Upper lobe of left lung (tissue), 6 donors: ENCODE measurements at regions not wholly inside any gene's neighbourhood (a gene's known extent, or its start where the extent isn't known, plus 50 kb on each side); places are given as distances from the start of the nearest gene placed in this dataset.

Experiments
- ATAC-seq, 2 donors: fragments of 200-7000 bp; cut with Tn5 transposase; one replicate each; pipeline ENCODE4 v1.9.1; 2022; ENCODE audit warnings: mild to moderate bottlenecking in 2 of 2, moderate library complexity in 2 of 2; ENCODE audit not compliant: low FRiP score in 2 of 2
- DNase-seq, 2 donors: peaks; one replicate each; pipeline ENCODE4 v3.0.0-alpha.2; 2019 to 2020
- H3K27ac ChIP-seq, 4 donors: fragments of 200-600 bp; sonication (generic); one replicate each; pipeline ENCODE4 v1.5.1; 2016 to 2019
- H3K27me3 ChIP-seq, 4 donors: fragments of 200-600 bp; sonication (generic); one replicate each; pipeline ENCODE4 v1.5.1; 2017 to 2019
- H3K36me3 ChIP-seq, 4 donors: fragments of 200-600 bp; sonication (generic); one replicate each; pipeline ENCODE4 v1.5.1; 2016 to 2019
- H3K4me1 ChIP-seq, 4 donors: fragments of 200-600 bp; sonication (generic); one replicate each; pipeline ENCODE4 v1.5.1; 2018 to 2019
- H3K4me3 ChIP-seq, 4 donors: fragments of 200-600 bp; sonication (generic); one replicate each; pipeline ENCODE4 v1.5.1; 2017 to 2019; ENCODE audit warnings: mild to moderate bottlenecking in 2 of 4, moderate library complexity in 1 of 4
- H3K9me3 ChIP-seq, 4 donors: fragments of 200-600 bp; sonication (generic); one replicate each; pipeline ENCODE4 v1.5.1; 2018 to 2019
- EP300 ChIP-seq, 4 donors: sonication (generic); formaldehyde crosslinking; IDR thresholded peaks; one replicate each; pipeline ENCODE4 v1.5.1; 2017; ENCODE audit warnings: antibody characterized with exemption in 4 of 4, control low read depth in 2 of 4
- POLR2A ChIP-seq, 4 donors: fragments of 450-650 bp; IDR thresholded peaks; one replicate each; pipeline ENCODE4 v1.5.1; 2016 to 2017; ENCODE audit warnings: antibody characterized with exemption in 4 of 4, mild to moderate bottlenecking in 2 of 4
- POLR2AphosphoS5 ChIP-seq, 2 donors: sonication (generic); formaldehyde crosslinking; IDR thresholded peaks; one replicate each; pipeline ENCODE4 v1.5.1; 2017; ENCODE audit warnings: antibody characterized with exemption in 2 of 2
- WGBS, 2 donors: methylation state at CpG; one replicate each; pipeline ENCODE4 v1.1.5; 2017 to 2018; 5-methylcytosine and 5-hydroxymethylcytosine counted together
- TF ChIP-seq, protein P1 (sequence below), 6 experiments: fragments of 450-650 bp in 4 of 6; fragments of 200-600 bp in 2 of 6; sonication (generic) in 2 of 6; IDR thresholded peaks; one replicate each; pipeline ENCODE4 v1.5.1; 2016 to 2019; ENCODE audit warnings: antibody characterized with exemption in 6 of 6
- donor health status: DM: no; HTN: no; CAD: no; lungs with moderate emphysema.
- donor health status: DM: no; HTN: yes; CAD: no; lungs with severe emphysema.

DNA sequence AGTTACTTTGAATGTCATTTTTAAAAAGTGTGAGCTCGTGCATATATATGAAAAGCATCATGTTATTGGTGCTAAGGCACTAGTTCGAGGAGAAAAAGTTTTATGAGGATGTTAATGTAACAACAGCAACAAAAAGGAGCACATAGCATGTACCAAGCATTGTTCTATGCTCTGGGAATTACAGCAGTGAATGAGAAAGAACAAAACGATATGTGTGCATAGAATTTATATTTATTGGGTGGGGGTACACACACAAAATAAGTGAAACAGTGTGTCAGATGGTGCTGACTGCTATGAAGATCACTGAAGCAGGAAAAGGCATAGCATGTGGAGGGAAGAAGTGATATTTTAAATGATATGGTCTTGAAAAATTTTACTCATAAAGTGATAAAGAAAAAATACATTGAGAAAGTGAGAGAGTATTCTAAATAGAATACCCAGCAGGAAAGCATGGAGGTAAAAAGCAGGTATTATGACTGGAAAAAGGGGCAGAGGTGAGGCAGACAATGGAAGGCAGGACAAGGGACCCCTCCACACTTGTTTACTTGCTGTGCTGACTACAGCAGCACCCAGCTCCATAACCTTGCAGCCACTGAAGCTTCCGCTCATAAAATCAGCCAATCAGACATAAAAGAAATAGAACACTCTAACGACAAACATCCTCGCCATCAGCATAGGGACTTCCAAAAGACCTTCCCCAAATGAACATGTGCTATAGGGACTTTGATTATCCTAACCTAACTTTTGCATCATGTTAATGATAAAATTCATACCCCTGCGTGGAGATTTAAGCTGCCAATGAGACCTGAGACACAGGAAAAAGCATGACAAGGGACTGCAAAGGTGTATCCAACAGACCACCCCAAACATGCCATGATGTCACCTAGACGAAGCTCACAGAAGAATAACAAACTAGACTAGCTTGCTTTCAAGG lies 119.9 kb downstream of the HFE start:
- Histone ChIP-seq H3K27ac (peak overlapping the region; percentile 91 to 99 (median 97)), H3K27me3 (no peaks in the 10 kb centered on the region), H3K4me1 (peaks cover 5 to 21% (median 6%) of the 10 kb centered on the region in 4 donors), H3K4me3 (peak overlapping the region in 1 of 4 donors; percentile 70), H3K9me3 (no peaks in the 10 kb centered on the region), H3K36me3 (no peaks in the 10 kb centered on the region)
- TF ChIP-seq EP300 (IDR thresholded peaks at IDR 0.05) (no peak), POLR2AphosphoS5 (IDR thresholded peaks at IDR 0.05) (no peak), POLR2A (IDR thresholded peaks at IDR 0.05) (no peak)
- TF ChIP-seq, protein P1, sequence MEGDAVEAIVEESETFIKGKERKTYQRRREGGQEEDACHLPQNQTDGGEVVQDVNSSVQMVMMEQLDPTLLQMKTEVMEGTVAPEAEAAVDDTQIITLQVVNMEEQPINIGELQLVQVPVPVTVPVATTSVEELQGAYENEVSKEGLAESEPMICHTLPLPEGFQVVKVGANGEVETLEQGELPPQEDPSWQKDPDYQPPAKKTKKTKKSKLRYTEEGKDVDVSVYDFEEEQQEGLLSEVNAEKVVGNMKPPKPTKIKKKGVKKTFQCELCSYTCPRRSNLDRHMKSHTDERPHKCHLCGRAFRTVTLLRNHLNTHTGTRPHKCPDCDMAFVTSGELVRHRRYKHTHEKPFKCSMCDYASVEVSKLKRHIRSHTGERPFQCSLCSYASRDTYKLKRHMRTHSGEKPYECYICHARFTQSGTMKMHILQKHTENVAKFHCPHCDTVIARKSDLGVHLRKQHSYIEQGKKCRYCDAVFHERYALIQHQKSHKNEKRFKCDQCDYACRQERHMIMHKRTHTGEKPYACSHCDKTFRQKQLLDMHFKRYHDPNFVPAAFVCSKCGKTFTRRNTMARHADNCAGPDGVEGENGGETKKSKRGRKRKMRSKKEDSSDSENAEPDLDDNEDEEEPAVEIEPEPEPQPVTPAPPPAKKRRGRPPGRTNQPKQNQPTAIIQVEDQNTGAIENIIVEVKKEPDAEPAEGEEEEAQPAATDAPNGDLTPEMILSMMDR (IDR thresholded peaks at IDR 0.05): no peak
- DNase-seq (no peak), ATAC-seq (no peak)
- WGBS, 2 donors: 64 to 78% methylated on average over 8 of the region's 8 CpGs

DNA sequence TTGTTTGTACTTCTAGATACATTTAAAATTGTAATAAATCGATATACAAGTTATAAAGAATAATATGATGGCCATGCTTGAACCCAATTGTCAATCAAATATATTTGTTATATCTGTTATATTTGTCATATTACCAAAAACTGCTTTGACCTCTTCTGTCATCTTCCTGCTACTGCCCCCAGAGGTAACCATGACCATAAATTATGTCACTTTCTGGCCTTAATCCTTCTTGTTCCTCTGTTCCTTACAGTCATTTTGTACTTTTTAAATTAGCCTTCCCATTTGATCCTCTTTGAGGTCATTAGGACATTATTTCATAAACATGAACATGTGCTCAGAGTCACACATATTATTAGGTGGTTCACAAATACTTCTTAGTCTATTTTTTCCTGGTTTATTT lies 124.7 kb downstream of the HFE start:
- WGBS, 2 donors: 95 to 96% methylated on average over 1 of the region's 1 CpG

DNA sequence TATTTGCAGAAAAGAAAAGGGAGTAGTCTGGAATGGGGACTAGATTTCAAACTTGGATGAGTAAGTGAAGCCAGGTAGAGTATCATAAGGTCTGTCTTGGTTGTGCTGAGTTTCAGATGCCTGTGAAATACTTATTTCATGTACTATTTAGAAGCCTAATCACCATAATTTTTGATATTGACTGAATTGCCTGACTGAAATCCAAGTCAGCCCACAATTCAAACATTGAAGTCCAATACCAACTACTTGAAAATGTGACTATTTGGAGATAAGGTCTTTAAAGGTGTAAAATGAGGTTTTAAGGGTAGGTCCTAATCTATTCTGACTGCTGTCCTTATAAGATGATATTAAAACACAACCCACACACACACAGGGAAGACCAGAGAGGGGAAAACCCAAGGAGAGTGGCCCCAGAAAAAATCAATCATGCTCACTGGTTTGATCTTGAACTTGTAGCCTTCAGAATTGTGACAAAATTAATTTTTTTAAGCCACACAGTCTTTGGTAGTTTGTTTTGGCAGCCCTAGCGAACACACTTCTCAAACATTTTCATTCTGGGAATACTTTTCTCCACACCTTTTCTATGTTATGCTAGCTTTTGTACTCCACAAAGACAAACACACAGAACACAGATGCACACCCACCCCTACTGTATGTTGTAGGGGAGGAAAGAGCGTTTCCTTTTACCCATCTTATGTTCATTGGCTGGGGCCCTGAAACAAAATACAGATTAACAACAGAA lies 126.3 kb downstream of the HFE start:
- 97 to 100% methylated on average over 2 of the region's 2 CpGs for WGBS, 2 donors
- H3K36me3 ChIP-seq: no peaks in the 10 kb centered on the region
- no peak overlapping the region for H3K4me3 ChIP-seq
- H3K27me3 ChIP-seq: peaks cover 0 to 9% (median 0%) of the 10 kb centered on the region in 4 donors
- TF ChIP-seq POLR2A (IDR thresholded peaks at IDR 0.05) (no peak), EP300 (IDR thresholded peaks at IDR 0.05) (no peak), POLR2AphosphoS5 (IDR thresholded peaks at IDR 0.05) (no peak)
- TF ChIP-seq, protein P1 (IDR thresholded peaks at IDR 0.05): no peak
- DNase-seq: no peak
- ATAC-seq: no peak
- peaks cover 0 to 16% (median 5%) of the 10 kb centered on the region in 4 donors for H3K4me1 ChIP-seq
- H3K27ac ChIP-seq: no peak overlapping the region
- H3K9me3 ChIP-seq: no peaks in the 10 kb centered on the region

More for the DNA sequence above, 124.7 kb downstream of the HFE start:
- TF ChIP-seq, protein P1 (IDR thresholded peaks at IDR 0.05): no peak
- TF ChIP-seq POLR2AphosphoS5 (IDR thresholded peaks at IDR 0.05) (no peak), EP300 (IDR thresholded peaks at IDR 0.05) (no peak), POLR2A (IDR thresholded peaks at IDR 0.05) (no peak)
- Histone ChIP-seq H3K4me3 (no peak overlapping the region), H3K36me3 (no peaks in the 10 kb centered on the region), H3K4me1 (peaks cover 3 to 7% (median 5%) of the 10 kb centered on the region in 4 donors), H3K27me3 (peaks cover 0 to 7% (median 0%) of the 10 kb centered on the region in 4 donors), H3K9me3 (no peaks in the 10 kb centered on the region), H3K27ac (no peak overlapping the region)
- ATAC-seq (no peak), DNase-seq (no peak)

DNA sequence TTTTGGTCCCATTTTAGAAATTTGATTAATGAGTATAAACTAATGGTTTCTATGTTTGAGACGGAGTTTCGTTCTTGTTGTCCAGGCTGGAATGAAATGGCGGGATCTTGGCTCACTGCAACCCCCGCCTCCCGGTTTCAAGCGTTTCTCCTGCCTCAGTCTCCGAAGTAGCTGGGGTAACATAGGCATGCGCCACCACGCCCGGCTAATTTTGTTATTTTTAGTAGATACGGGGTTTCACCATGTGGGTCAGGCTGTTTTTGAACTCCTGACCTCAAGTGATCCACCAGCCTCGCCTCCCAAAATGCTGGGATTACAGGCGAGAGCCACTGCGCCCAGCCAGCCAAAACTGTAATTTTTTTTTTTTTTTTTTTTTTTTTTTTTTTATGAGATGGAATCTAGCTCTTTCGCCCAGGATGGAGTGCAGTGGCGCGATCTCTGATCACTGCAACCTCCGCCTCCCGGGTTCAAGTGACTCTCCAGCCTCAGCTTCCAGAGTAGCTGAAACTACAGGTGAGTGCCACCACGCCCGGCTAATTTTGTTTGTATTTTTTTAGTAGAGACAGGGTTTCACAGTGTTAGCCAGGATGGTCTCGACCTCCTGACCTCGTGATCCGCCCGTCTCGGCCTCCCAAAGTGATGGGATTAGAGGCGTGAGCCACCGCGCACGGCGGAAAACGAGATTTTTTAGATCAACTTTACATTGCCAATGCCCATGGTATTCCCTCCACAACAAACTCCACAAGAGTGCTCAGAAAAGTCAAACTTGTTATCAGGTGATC lies 127.8 kb downstream of the HFE start:
- H3K27ac ChIP-seq: peak overlapping the region in 3 of 4 donors; percentile 94 to 96 (median 95)
- H3K9me3 ChIP-seq: no peaks in the 10 kb centered on the region
- no peak for TF ChIP-seq POLR2A (IDR thresholded peaks at IDR 0.05)
- H3K4me1 ChIP-seq: peaks cover 0 to 16% (median 5%) of the 10 kb centered on the region in 4 donors
- 36 to 37% methylated on average over 29 to 32 of the region's 32 CpGs for WGBS, 2 donors
- H3K27me3 ChIP-seq: peaks cover 0 to 9% (median 0%) of the 10 kb centered on the region in 4 donors
- H3K4me3 ChIP-seq: peak overlapping the region in 3 of 4 donors; percentile 44 to 56 (median 47)
- no peaks in the 10 kb centered on the region for H3K36me3 ChIP-seq
- DNase-seq (no peak), ATAC-seq (no peak)
